K562 (cell line): ENCODE measurements at regions not wholly inside any gene's neighbourhood (a gene's known extent, or its start where the extent isn't known, plus 50 kb on each side); places are given as distances from the start of the nearest gene placed in this dataset.
A peak's percentile ranks its signal among the peaks of the same experiment; 100 is the strongest.

Source experiments
- CAMTA2 ChIP-seq: fragments of 250-450 bp; sonication (Bioruptor Pico); conservative IDR thresholded peaks from 2 replicates; pipeline ENCODE4 v1.5.1; 2022
- STAG1 ChIP-seq: sonication (generic); formaldehyde crosslinking; IDR thresholded peaks from 2 replicates; pipeline ENCODE4 v1.5.0; 2020; ENCODE audit warnings: missing genetic modification reagents, borderline replicate concordance
- TOE1 ChIP-seq, 2 experiments: fragments of 450-650 bp in 1 of 2; sonication (generic) in 1 of 2; formaldehyde crosslinking in 1 of 2; IDR thresholded peaks; 2 replicates each; pipeline versions ENCODE4 v1.7.1 to v1.8.0; 2016 to 2022; ENCODE audit warnings: borderline replicate concordance in 2 of 2, mild to moderate bottlenecking in 2 of 2, antibody characterized with exemption in 1 of 2, inconsistent platforms in 1 of 2, low read depth in 1 of 2, missing genetic modification reagents in 1 of 2, moderate library complexity in 1 of 2
- XRCC5 ChIP-seq: fragments of 200-400 bp; formaldehyde crosslinking; IDR thresholded peaks from 2 replicates; pipeline ENCODE4 v1.6.1; 2017; ENCODE audit warnings: low read depth, mild to moderate bottlenecking, low read length
- YY1 ChIP-seq, 3 experiments: IDR thresholded peaks; 2 replicates each; pipeline ENCODE4 v1.6.1; 2011; ENCODE audit warnings: low read length in 2 of 3, mild to moderate bottlenecking in 2 of 3, moderate library complexity in 2 of 3, borderline replicate concordance in 1 of 3, control low read depth in 1 of 3, low read depth in 1 of 3; ENCODE audit not compliant: insufficient read depth in 3 of 3, insufficient replicate concordance in 2 of 3, control insufficient read depth in 1 of 3, insufficient read length in 1 of 3; ENCODE audit errors: extremely low read depth in 1 of 3
- ZNF589 ChIP-seq: fragments of 200-800 bp; sonication (Bioruptor generic); IDR thresholded peaks from 2 replicates; pipeline ENCODE4 v1.6.1; 2016; ENCODE audit warnings: low read depth, missing genetic modification characterization, missing compliant biosample characterization
- TF ChIP-seq, protein P1 (sequence below): sonication (generic); formaldehyde crosslinking; IDR thresholded peaks from 2 replicates; pipeline ENCODE4 v1.8.1; 2023; ENCODE audit warnings: mild to moderate bottlenecking, missing genetic modification reagents
- TF ChIP-seq, protein P2 (sequence below): fragments of 450-650 bp; IDR thresholded peaks from 2 replicates; pipeline ENCODE4 v1.6.1; 2016; ENCODE audit warnings: mild to moderate bottlenecking, moderate library complexity

DNA sequence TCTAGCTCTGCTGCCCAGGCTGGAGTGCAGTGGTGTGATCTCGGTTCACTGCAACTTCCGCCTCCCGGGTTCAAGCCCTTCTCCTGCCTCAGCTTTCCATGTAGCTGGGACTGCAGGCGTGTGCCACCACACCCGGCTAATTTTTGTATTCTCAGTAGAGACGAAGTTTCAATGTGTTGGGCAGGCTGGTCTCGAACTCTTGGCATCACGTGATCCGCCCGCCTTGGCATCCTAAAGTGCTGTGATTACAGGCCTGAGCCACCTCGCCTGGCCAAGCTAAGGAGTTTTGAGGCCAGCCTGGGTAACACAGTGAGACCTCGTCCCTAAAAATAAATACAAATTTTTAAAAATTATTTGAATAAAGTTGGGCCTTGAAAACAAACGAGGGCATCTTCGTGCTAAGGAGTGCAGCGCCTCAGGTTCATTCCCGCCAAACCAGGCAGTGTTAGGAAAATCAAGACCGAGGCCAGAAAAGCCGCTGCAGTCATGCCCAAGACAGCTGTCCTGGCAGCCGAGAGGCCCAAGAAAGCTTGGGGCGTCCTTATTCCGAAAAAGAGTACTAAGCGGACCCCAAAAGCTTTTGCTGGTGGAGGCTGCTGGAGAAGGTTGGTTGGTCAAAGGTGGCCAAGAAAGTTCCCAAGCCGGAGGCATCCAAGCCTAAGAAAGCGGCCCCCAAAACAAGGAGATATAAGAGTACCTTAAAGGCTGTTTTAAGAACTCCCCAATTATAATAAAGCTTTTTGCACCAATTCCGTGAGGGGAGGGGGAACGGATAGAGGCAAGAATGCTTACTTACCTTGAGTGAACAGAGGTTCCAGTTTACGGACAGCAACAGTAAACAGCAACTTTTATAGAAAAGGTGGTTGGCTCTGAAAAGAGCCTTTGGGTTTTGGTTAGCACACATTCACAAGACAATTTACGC is 109.0 kb downstream of the HFE start (continued):
- TF ChIP-seq STAG1 (no peak), ZNF589 (CRISPR knock-in tag) (no peak), YY1 (IDR thresholded peaks at IDR 0.05; ENCODE audit: borderline replicate concordance in 1 of 3, control insufficient read depth in 1 of 3, extremely low read depth in 1 of 3, insufficient read depth in 3 of 3, insufficient read length in 1 of 3, insufficient replicate concordance in 2 of 3, low read depth in 1 of 3, low read length in 2 of 3) (peak in 1 of 3 experiments; percentile 10), XRCC5 (peak; percentile 72), CAMTA2 (CRISPR knock-in tag) (no peak), TOE1 (IDR thresholded peaks at IDR 0.05; ENCODE audit: borderline replicate concordance) (peak; percentile 92), TOE1 (CRISPR knock-in tag; IDR thresholded peaks at IDR 0.05; ENCODE audit: borderline replicate concordance, low read depth) (no peak)
- TF ChIP-seq, protein P1, sequence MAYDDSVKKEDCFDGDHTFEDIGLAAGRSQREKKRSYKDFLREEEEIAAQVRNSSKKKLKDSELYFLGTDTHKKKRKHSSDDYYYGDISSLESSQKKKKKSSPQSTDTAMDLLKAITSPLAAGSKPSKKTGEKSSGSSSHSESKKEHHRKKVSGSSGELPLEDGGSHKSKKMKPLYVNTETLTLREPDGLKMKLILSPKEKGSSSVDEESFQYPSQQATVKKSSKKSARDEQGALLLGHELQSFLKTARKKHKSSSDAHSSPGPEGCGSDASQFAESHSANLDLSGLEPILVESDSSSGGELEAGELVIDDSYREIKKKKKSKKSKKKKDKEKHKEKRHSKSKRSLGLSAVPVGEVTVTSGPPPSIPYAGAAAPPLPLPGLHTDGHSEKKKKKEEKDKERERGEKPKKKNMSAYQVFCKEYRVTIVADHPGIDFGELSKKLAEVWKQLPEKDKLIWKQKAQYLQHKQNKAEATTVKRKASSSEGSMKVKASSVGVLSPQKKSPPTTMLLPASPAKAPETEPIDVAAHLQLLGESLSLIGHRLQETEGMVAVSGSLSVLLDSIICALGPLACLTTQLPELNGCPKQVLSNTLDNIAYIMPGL (CRISPR knock-in tag) = 0 out of 2 replicates have a peak, but pooled peaks have one; percentile 10
- TF ChIP-seq, protein P2, sequence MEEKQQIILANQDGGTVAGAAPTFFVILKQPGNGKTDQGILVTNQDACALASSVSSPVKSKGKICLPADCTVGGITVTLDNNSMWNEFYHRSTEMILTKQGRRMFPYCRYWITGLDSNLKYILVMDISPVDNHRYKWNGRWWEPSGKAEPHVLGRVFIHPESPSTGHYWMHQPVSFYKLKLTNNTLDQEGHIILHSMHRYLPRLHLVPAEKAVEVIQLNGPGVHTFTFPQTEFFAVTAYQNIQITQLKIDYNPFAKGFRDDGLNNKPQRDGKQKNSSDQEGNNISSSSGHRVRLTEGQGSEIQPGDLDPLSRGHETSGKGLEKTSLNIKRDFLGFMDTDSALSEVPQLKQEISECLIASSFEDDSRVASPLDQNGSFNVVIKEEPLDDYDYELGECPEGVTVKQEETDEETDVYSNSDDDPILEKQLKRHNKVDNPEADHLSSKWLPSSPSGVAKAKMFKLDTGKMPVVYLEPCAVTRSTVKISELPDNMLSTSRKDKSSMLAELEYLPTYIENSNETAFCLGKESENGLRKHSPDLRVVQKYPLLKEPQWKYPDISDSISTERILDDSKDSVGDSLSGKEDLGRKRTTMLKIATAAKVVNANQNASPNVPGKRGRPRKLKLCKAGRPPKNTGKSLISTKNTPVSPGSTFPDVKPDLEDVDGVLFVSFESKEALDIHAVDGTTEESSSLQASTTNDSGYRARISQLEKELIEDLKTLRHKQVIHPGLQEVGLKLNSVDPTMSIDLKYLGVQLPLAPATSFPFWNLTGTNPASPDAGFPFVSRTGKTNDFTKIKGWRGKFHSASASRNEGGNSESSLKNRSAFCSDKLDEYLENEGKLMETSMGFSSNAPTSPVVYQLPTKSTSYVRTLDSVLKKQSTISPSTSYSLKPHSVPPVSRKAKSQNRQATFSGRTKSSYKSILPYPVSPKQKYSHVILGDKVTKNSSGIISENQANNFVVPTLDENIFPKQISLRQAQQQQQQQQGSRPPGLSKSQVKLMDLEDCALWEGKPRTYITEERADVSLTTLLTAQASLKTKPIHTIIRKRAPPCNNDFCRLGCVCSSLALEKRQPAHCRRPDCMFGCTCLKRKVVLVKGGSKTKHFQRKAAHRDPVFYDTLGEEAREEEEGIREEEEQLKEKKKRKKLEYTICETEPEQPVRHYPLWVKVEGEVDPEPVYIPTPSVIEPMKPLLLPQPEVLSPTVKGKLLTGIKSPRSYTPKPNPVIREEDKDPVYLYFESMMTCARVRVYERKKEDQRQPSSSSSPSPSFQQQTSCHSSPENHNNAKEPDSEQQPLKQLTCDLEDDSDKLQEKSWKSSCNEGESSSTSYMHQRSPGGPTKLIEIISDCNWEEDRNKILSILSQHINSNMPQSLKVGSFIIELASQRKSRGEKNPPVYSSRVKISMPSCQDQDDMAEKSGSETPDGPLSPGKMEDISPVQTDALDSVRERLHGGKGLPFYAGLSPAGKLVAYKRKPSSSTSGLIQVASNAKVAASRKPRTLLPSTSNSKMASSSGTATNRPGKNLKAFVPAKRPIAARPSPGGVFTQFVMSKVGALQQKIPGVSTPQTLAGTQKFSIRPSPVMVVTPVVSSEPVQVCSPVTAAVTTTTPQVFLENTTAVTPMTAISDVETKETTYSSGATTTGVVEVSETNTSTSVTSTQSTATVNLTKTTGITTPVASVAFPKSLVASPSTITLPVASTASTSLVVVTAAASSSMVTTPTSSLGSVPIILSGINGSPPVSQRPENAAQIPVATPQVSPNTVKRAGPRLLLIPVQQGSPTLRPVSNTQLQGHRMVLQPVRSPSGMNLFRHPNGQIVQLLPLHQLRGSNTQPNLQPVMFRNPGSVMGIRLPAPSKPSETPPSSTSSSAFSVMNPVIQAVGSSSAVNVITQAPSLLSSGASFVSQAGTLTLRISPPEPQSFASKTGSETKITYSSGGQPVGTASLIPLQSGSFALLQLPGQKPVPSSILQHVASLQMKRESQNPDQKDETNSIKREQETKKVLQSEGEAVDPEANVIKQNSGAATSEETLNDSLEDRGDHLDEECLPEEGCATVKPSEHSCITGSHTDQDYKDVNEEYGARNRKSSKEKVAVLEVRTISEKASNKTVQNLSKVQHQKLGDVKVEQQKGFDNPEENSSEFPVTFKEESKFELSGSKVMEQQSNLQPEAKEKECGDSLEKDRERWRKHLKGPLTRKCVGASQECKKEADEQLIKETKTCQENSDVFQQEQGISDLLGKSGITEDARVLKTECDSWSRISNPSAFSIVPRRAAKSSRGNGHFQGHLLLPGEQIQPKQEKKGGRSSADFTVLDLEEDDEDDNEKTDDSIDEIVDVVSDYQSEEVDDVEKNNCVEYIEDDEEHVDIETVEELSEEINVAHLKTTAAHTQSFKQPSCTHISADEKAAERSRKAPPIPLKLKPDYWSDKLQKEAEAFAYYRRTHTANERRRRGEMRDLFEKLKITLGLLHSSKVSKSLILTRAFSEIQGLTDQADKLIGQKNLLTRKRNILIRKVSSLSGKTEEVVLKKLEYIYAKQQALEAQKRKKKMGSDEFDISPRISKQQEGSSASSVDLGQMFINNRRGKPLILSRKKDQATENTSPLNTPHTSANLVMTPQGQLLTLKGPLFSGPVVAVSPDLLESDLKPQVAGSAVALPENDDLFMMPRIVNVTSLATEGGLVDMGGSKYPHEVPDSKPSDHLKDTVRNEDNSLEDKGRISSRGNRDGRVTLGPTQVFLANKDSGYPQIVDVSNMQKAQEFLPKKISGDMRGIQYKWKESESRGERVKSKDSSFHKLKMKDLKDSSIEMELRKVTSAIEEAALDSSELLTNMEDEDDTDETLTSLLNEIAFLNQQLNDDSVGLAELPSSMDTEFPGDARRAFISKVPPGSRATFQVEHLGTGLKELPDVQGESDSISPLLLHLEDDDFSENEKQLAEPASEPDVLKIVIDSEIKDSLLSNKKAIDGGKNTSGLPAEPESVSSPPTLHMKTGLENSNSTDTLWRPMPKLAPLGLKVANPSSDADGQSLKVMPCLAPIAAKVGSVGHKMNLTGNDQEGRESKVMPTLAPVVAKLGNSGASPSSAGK = peak; percentile 78
